ENCODE measurements at regions not wholly inside any gene's neighbourhood (a gene's known extent, or its start where the extent isn't known, plus 50 kb on each side); places are given as distances from the start of the nearest gene placed in this dataset.
"Not testable (repeated sequence)": the region's sequence is repeated elsewhere in the genome, so short reads cannot be mapped to it uniquely, and the experiment has no call there.

DNA sequence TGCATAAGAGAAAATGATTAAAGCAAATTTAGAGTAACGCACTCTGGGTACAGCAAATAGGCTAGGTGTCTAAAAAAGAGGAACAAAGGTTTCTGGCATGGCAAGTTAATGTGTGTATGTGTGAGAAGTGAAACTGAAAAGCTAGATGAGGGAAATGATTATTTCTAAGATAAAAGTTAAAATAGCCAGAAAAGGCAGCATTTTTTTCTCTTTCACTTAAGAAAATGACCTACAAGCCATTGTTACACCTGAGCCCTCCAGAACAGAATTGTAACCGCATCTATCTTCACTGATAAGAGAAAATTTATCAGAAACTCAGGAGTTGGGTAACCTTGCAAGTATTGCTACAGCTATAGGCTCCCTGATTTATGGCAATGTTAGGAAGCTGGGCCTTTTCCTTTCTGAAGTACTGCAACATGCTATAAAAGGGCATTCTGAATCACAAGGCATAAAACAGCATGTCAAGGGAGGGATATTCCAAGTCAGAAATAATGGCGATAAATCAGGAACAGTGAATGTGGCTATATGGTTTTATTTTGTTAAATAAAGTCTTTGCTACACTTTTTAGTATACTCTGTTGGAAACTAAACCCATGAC lies 395.3 kb downstream of the TBC1D32 start:
- intact Hi-C loops (cut with DNase I; ENCODE audit: low total_unique reads): no loop called here
- no peak overlapping the region for H3K4me3 ChIP-seq
- H3K4me1 ChIP-seq: no peaks in the 10 kb centered on the region
- DNase-seq: no peak
- no peaks in the 10 kb centered on the region for H3K36me3 ChIP-seq
- no peaks in the 10 kb centered on the region for H3K9me3 ChIP-seq
- no peaks in the 10 kb centered on the region for H3K27me3 ChIP-seq
- TF ChIP-seq, protein P1, sequence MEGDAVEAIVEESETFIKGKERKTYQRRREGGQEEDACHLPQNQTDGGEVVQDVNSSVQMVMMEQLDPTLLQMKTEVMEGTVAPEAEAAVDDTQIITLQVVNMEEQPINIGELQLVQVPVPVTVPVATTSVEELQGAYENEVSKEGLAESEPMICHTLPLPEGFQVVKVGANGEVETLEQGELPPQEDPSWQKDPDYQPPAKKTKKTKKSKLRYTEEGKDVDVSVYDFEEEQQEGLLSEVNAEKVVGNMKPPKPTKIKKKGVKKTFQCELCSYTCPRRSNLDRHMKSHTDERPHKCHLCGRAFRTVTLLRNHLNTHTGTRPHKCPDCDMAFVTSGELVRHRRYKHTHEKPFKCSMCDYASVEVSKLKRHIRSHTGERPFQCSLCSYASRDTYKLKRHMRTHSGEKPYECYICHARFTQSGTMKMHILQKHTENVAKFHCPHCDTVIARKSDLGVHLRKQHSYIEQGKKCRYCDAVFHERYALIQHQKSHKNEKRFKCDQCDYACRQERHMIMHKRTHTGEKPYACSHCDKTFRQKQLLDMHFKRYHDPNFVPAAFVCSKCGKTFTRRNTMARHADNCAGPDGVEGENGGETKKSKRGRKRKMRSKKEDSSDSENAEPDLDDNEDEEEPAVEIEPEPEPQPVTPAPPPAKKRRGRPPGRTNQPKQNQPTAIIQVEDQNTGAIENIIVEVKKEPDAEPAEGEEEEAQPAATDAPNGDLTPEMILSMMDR (IDR thresholded peaks at IDR 0.05): no peak
- no peak overlapping the region for H3K27ac ChIP-seq

DNA sequence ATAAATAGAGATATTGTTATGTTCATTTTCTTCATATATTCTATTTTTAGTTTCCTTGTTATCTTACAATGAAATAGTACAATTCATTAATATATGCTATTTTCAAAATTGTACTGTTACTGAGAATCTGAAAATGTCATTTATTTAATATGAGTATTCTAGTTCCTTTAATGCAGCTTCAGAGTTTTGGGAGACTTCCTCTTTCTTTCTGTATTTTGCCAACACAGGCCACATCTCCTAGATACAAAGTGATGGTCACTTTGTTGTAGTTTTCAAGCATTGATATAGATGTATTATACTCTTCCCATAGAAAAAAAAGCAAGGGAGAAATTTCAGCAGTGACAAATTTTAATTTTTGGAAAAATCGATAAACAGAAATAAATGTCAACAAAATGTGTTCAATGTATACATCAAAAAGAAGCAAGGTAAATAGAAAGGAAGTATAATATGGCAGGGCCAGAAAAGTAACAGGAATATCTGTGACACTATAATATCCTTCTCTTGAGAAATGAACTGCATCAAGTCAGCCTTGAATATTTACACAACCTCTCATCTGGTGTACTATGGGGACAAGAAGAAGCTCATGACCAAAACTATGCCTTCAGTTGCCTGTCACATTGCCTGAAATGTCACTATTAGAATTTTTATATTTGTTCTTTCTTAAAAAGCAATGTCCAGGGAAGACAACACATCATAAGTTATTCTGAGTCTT lies 396.0 kb downstream of the TBC1D32 start:
- H3K4me3 ChIP-seq: no peak overlapping the region
- TF ChIP-seq, protein P1 (IDR thresholded peaks at IDR 0.05): no peak
- no peaks in the 10 kb centered on the region for H3K9me3 ChIP-seq
- no peaks in the 10 kb centered on the region for H3K4me1 ChIP-seq
- H3K27me3 ChIP-seq: no peaks in the 10 kb centered on the region
- no peaks in the 10 kb centered on the region for H3K36me3 ChIP-seq
- DNase-seq: no peak
- H3K27ac ChIP-seq: no peak overlapping the region
- intact Hi-C loops (cut with DNase I; ENCODE audit: low total_unique reads): no loop called here

DNA sequence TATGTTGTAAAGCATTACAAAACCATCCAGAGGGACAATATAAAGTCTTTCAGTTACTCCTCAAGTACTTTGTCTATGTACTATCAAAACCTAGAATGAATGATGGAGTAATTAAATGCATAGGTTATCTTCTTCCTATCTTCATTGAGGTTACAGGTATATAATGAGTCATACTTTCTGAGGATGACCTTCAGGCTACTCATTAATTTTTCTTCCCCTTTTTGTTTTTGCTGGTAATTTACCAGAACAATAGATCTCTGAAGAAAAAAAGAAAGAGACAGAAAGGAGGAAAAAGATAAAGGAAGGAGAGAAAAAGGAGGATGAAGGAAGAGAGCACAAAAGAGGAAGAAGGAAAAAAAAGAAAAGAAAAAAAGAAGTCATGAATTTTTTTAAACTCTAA lies 398.4 kb downstream of the TBC1D32 start:
- H3K27ac ChIP-seq: no peak overlapping the region
- H3K36me3 ChIP-seq: no peaks in the 10 kb centered on the region

DNA sequence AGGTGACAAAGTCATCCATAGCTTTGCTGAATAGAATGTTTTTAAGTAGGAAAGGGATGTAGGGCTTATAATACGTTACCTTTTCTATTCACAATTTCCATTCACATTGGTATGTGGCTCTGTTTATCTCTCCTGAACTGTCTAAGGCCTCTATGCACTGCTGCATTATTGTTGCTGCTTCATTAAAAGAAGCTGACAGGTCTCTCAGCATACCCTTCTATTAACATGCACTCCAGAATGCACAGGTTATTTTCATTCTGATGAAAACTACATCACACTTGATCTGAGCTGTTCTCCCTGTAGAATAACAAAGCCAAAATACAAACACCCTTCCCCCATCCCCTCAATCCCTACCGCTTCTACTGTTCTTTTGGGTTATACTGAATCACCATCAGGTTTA lies 399.3 kb downstream of the TBC1D32 start:
- no peak overlapping the region for H3K4me3 ChIP-seq
- intact Hi-C loops (cut with DNase I; ENCODE audit: low total_unique reads): no loop called here
- TF ChIP-seq, protein P1 (IDR thresholded peaks at IDR 0.05): no peak

More for the DNA sequence above, 398.4 kb downstream of the TBC1D32 start:
- intact Hi-C loops (cut with DNase I; ENCODE audit: low total_unique reads): no loop called here
- Histone ChIP-seq H3K27me3 (no peaks in the 10 kb centered on the region), H3K9me3 (no peaks in the 10 kb centered on the region), H3K4me3 (no peak overlapping the region), H3K4me1 (no peaks in the 10 kb centered on the region)
- TF ChIP-seq, protein P1 (IDR thresholded peaks at IDR 0.05): no peak
- DNase-seq: no peak

DNA sequence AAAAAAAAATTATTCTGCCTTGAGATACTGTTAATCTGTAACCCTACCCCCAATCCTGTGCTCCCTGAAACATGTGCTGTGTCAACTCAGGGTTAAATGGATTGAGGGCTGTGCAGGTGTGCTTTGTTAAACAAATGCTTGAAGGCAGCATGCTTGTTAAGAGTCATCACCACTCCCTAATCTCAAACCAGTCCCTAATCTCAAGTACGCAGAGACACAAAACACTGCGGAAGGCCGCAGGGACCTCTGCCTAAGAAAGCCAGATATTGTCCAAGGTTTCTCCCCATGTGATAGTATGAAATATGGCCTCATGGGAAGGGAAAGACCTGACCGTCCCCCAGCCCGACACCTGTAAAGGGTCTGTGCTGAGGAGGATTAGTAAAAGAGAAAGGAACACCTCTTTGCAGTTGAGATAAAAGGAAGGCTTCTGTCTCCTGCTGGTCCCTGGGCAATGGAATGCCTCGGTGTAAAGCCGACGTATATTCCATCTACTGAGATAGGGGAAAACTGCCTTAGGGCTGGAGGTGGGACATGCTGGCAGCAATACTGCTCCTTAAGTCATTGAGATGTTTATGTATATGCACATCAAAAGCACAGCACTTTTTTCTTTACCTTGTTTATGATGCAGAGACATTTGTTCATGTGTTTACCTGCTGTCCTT lies 402.6 kb downstream of the TBC1D32 start:
- DNase-seq; H3K27me3 ChIP-seq; H3K4me1 ChIP-seq; H3K27ac ChIP-seq; H3K36me3 ChIP-seq; intact Hi-C loops (cut with DNase I; ENCODE audit: low total_unique reads); H3K4me3 ChIP-seq; H3K9me3 ChIP-seq: not testable (repeated sequence)

More for the DNA sequence above, 399.3 kb downstream of the TBC1D32 start:
- H3K27me3 ChIP-seq: no peaks in the 10 kb centered on the region
- DNase-seq: no peak
- no peaks in the 10 kb centered on the region for H3K36me3 ChIP-seq
- H3K4me1 ChIP-seq: no peaks in the 10 kb centered on the region
- no peaks in the 10 kb centered on the region for H3K9me3 ChIP-seq
- no peak overlapping the region for H3K27ac ChIP-seq

DNA sequence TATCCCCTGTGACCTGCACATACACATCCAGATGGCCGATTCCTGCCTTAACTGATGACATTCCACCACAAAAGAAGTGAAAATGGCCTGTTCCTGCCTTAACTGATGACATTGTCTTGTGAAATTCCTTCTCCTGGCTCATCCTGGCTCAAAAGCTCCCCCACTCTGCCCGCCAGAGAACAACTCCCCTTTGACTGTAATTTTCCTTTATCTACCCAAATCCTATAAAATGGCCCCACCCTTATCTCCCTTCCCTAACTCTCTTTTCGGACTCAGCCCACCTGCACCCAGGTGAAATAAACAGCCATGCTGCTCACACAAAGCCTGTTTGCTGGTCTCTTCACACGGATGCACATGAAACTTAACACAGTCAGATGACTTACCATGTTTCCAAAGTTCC lies 403.8 kb downstream of the TBC1D32 start:
- H3K36me3 ChIP-seq; intact Hi-C loops (cut with DNase I; ENCODE audit: low total_unique reads); DNase-seq; H3K27ac ChIP-seq; H3K4me1 ChIP-seq; H3K9me3 ChIP-seq; H3K27me3 ChIP-seq; H3K4me3 ChIP-seq: not testable (repeated sequence)

All from tibial artery (tissue), 4 donors.